ENCODE measurements at regions not wholly inside any gene's neighbourhood (a gene's known extent, or its start where the extent isn't known, plus 50 kb on each side); places are given as distances from the start of the nearest gene placed in this dataset.

DNA sequence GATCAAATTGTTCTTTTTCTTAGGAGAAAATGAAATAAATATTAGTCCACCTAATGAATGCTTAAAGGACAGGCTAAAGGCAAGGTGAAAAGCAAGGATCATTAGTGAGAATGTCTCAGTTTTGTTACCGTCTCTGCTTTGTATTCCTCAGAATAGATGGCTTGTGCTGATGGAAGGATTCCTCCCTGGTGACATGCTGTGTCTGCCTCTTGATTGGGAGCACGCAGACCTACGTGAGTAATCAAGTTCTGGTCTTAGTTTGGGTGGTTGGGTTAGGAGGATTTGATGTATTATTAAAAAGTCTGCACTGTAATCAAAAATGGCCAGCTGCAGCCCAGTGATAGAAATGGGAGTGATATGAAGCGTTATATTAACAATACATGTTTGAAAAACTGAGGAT, 78.8 kb upstream of the RTL1 start:
- CTCF ChIA-PET, result no interaction called here
- ATAC-seq (ENCODE audit: low read depth) (no peak), DNase-seq (no peak)
- dilution Hi-C loops (cut with HindIII; ENCODE audit: low sequenced_read_pairs, unreplicated experiment) (no loop called here), in situ Hi-C loops (cut with MboI; ENCODE audit: low sequenced_read_pairs) (no loop called here), intact Hi-C loops (cut with micrococcal nuclease) (no loop called here)
- H3K4me2 ChIP-seq (ENCODE audit: low read depth, low read length), result no peak overlapping the region
- 0 out of 4 replicates have a peak overlapping the region, but pooled peaks of 1 of the 2 experiments have one; percentile 46 for H4K8ac ChIP-seq (ENCODE audit: low read depth in 2 of 2, low read length in 2 of 2)
- POLR2A ChIA-PET (ENCODE audit: unreplicated experiment), result no interaction called here
- peaks cover 27% of the 10 kb centered on the region; the same call in 1 of the 2 replicates for H4K20me1 ChIP-seq (ENCODE audit: insufficient read depth, low read length)
- no peak overlapping the region for H3K18ac ChIP-seq (ENCODE audit: low read depth, low read length)
- H2AK9ac ChIP-seq (replicated peaks; ENCODE audit: low read depth, low read length, poor library complexity), result no peak overlapping the region
- no peak overlapping the region for H3K56ac ChIP-seq (ENCODE audit: extremely low read depth, insufficient read depth, low read length)
- H3K9ac ChIP-seq (ENCODE audit: low read depth, low read length), result no peak overlapping the region
- H2BK20ac ChIP-seq (ENCODE audit: low read depth, low read length), result peak overlapping the region; percentile 59; the same call in 1 of the 2 replicates
- peak overlapping the region; percentile 71; the same call in 1 of the 3 replicates for H2BK15ac ChIP-seq (ENCODE audit: low read depth, low read length)
- H4K91ac ChIP-seq (ENCODE audit: insufficient read depth, low read depth, low read length), result no peak overlapping the region; the same call in 1 of the 2 replicates
- 72% methylated on average over 2 of the region's 4 CpGs; no CpG with 5 or more reads in 1 of the 2 experiments for WGBS, 2 experiments (ENCODE audit: extremely low coverage in 2 of 2, insufficient read length in 1 of 2)
- H3K27me3 ChIP-seq (ENCODE audit: control insufficient read depth, insufficient read depth, low read length), result no peaks in the 10 kb centered on the region
- no peaks in the 10 kb centered on the region for H3K9me3 ChIP-seq (ENCODE audit: control insufficient read depth, insufficient read depth, low read length)
- peak overlapping the region; percentile 67 for H2BK5ac ChIP-seq (ENCODE audit: low read depth, low read length, poor library complexity, severe bottlenecking)
- BruUV-seq (replicated peaks), result no TSS peak
- TF ChIP-seq, protein P1, sequence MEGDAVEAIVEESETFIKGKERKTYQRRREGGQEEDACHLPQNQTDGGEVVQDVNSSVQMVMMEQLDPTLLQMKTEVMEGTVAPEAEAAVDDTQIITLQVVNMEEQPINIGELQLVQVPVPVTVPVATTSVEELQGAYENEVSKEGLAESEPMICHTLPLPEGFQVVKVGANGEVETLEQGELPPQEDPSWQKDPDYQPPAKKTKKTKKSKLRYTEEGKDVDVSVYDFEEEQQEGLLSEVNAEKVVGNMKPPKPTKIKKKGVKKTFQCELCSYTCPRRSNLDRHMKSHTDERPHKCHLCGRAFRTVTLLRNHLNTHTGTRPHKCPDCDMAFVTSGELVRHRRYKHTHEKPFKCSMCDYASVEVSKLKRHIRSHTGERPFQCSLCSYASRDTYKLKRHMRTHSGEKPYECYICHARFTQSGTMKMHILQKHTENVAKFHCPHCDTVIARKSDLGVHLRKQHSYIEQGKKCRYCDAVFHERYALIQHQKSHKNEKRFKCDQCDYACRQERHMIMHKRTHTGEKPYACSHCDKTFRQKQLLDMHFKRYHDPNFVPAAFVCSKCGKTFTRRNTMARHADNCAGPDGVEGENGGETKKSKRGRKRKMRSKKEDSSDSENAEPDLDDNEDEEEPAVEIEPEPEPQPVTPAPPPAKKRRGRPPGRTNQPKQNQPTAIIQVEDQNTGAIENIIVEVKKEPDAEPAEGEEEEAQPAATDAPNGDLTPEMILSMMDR (conservative IDR thresholded peaks at IDR 0.05; ENCODE audit: low read depth, low read length), result no peak
- TF ChIP-seq, protein P2, sequence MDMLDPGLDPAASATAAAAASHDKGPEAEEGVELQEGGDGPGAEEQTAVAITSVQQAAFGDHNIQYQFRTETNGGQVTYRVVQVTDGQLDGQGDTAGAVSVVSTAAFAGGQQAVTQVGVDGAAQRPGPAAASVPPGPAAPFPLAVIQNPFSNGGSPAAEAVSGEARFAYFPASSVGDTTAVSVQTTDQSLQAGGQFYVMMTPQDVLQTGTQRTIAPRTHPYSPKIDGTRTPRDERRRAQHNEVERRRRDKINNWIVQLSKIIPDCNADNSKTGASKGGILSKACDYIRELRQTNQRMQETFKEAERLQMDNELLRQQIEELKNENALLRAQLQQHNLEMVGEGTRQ (IDR thresholded peaks at IDR 0.05; ENCODE audit: low read depth, low read length), result no peak
- TF ChIP-seq BHLHE40 (IDR thresholded peaks at IDR 0.05; ENCODE audit: low read depth, low read length), result no peak
- no peak for TF ChIP-seq NFE2L2 (IDR thresholded peaks at IDR 0.05; ENCODE audit: low read depth, low read length)
- TF ChIP-seq MAFK (IDR thresholded peaks at IDR 0.05; ENCODE audit: low read depth, low read length), result no peak
- TF ChIP-seq MXI1 (IDR thresholded peaks at IDR 0.05; ENCODE audit: borderline replicate concordance, low read depth, low read length), result no peak
- no peak for TF ChIP-seq RAD21 (IDR thresholded peaks at IDR 0.05; ENCODE audit: low read length)
- TF ChIP-seq RCOR1 (IDR thresholded peaks at IDR 0.05; ENCODE audit: insufficient replicate concordance, low read length), result no peak
- TF ChIP-seq FOS (IDR thresholded peaks at IDR 0.05; ENCODE audit: low read depth, low read length), result no peak
- TF ChIP-seq RFX5 (IDR thresholded peaks at IDR 0.05; ENCODE audit: low read depth, low read length), result no peak
- no peak for TF ChIP-seq CHD1 (IDR thresholded peaks at IDR 0.05; ENCODE audit: low read depth, low read length)
- no peak for TF ChIP-seq MAZ (IDR thresholded peaks at IDR 0.05; ENCODE audit: borderline replicate concordance, low read depth, low read length)
- TF ChIP-seq, protein P3, sequence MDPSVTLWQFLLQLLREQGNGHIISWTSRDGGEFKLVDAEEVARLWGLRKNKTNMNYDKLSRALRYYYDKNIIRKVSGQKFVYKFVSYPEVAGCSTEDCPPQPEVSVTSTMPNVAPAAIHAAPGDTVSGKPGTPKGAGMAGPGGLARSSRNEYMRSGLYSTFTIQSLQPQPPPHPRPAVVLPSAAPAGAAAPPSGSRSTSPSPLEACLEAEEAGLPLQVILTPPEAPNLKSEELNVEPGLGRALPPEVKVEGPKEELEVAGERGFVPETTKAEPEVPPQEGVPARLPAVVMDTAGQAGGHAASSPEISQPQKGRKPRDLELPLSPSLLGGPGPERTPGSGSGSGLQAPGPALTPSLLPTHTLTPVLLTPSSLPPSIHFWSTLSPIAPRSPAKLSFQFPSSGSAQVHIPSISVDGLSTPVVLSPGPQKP (IDR thresholded peaks at IDR 0.05; ENCODE audit: borderline replicate concordance, low read depth, low read length), result no peak
- no peak for TF ChIP-seq CEBPB (IDR thresholded peaks at IDR 0.05; ENCODE audit: low read depth, low read length)
- TF ChIP-seq POLR2A (IDR thresholded peaks at IDR 0.05; ENCODE audit: low read depth, low read length), result no peak
- no peak for TF ChIP-seq SMC3 (IDR thresholded peaks at IDR 0.05; ENCODE audit: low read depth, low read length)
- peak overlapping the region; percentile 65; the same call in 1 of the 2 replicates for H2BK120ac ChIP-seq (ENCODE audit: low read depth, low read length)
- H3K4me3 ChIP-seq (ENCODE audit: insufficient read depth, low read depth, low read length), result no peak overlapping the region
- H3K36me3 ChIP-seq (ENCODE audit: control insufficient read depth, insufficient read depth, low read length), result peaks cover 30% of the 10 kb centered on the region
- peak overlapping the region; percentile 85; the same call in 1 of the 2 replicates for H3K4ac ChIP-seq (ENCODE audit: low read depth, low read length)
- H3K4me1 ChIP-seq (ENCODE audit: control insufficient read depth, insufficient read depth, low read length), result peaks cover 4% of the 10 kb centered on the region
- H3K23ac ChIP-seq (ENCODE audit: low read depth, low read length), result peak overlapping the region; percentile 87
- no peak overlapping the region; the same call in 1 of the 2 replicates for H4K5ac ChIP-seq (ENCODE audit: low read depth, low read length)
- peak overlapping the region; percentile 79 for H3K14ac ChIP-seq (replicated peaks; ENCODE audit: low read depth, low read length)
- peaks cover 10% of the 10 kb centered on the region for H3K9me1 ChIP-seq (ENCODE audit: insufficient read depth, low read length)
- no peak overlapping the region for H2AFZ ChIP-seq (replicated peaks; ENCODE audit: low read length, poor library complexity)
- H3K27ac ChIP-seq (ENCODE audit: insufficient read depth, low read length), result no peak overlapping the region
- H3K79me1 ChIP-seq (ENCODE audit: low read depth in 1 of 2, low read length in 2 of 2), result peaks cover 3 to 17% of the 10 kb centered on the region in 2 experiments; a peak in 3 of 4 replicates
- peak overlapping the region; percentile 85 for H2AK5ac ChIP-seq (ENCODE audit: low read depth, low read length)
